H1 (cell line): ENCODE measurements at regions not wholly inside any gene's neighbourhood (a gene's known extent, or its start where the extent isn't known, plus 50 kb on each side); places are given as distances from the start of the nearest gene placed in this dataset.

ENCODE experiments used
- CTCF ChIA-PET: fragments of 300-600 bp; sonication (Branson Sonifier 250); formaldehyde crosslinking; loops from one replicate; lab custom pipeline; 2021; ENCODE audit not compliant: partially characterized antibody; lab: Charles Lee
- POLR2A ChIA-PET: fragments of 300-600 bp; sonication (Branson Sonifier 250); formaldehyde crosslinking; loops from one replicate; lab custom pipeline; 2021; ENCODE audit warnings: inconsistent platforms; ENCODE audit not compliant: partially characterized antibody; lab: Charles Lee
- DNase-seq, 2 experiments: peaks; one replicate each; pipeline versions ENCODE4 v3.0.0 to v3.0.0-alpha.2; 2010 to 2022; ENCODE audit warnings: low spot score in 2 of 2, low read depth in 1 of 2, mixed read lengths in 1 of 2
- FAIRE-seq: peaks from 2 replicates; lab custom pipeline; 2011; peaks lifted over from hg19 to GRCh38; lab: Jason Lieb, UNC
- H2AFZ ChIP-seq: 2 replicates; pipeline ENCODE4 v1.8.1; 2012; ENCODE audit warnings: low read length, inconsistent platforms
- H2AK5ac ChIP-seq: 2 replicates; pipeline ENCODE4 v1.6.1; 2013; ENCODE audit warnings: low read depth, low read length
- H2BK120ac ChIP-seq: replicated peaks from 2 replicates; pipeline ENCODE3; 2013; ENCODE audit warnings: low read depth, low read length, inconsistent platforms
- H2BK12ac ChIP-seq: 2 replicates; pipeline ENCODE4 v1.6.1; 2013; ENCODE audit warnings: low read depth, low read length
- H2BK15ac ChIP-seq: 2 replicates; pipeline ENCODE4 v1.6.1; 2013; ENCODE audit warnings: low read length
- H2BK20ac ChIP-seq: 2 replicates; pipeline ENCODE4 v1.6.1; 2013; ENCODE audit warnings: low read length
- H2BK5ac ChIP-seq: 2 replicates; pipeline ENCODE4 v1.6.1; 2013; ENCODE audit warnings: low read depth, low read length
- H3K14ac ChIP-seq: 2 replicates; pipeline ENCODE4 v1.6.1; 2013; ENCODE audit warnings: inconsistent platforms; ENCODE audit not compliant: insufficient read length
- H3K18ac ChIP-seq: 2 replicates; pipeline ENCODE4 v1.6.1; 2013; ENCODE audit warnings: low read length; ENCODE audit errors: extremely low read depth
- H3K23ac ChIP-seq: 2 replicates; pipeline ENCODE4 v1.6.1; 2013; ENCODE audit warnings: inconsistent platforms; ENCODE audit not compliant: insufficient read length
- H3K23me2 ChIP-seq: 2 replicates; pipeline ENCODE4 v1.6.1; 2013; ENCODE audit warnings: low read depth, low read length
- H3K27ac ChIP-seq: 2 replicates; pipeline ENCODE4 v1.6.1; 2011; ENCODE audit warnings: low read depth, low read length, inconsistent platforms
- H3K27me3 ChIP-seq, 4 experiments: replicated peaks in 1 of 4; 1 replicate in 1 of 4; 2 replicates in 3 of 4; pipeline versions ENCODE4 v1.6.1 to v1.8.1; 2011 to 2013; ENCODE audit warnings: low read length in 3 of 4, mild to moderate bottlenecking in 3 of 4, inconsistent platforms in 2 of 4, mixed read lengths in 2 of 4, moderate library complexity in 1 of 4; ENCODE audit not compliant: control insufficient read depth in 3 of 4, insufficient read depth in 3 of 4; ENCODE audit errors: extremely low read depth in 1 of 4
- H3K36me3 ChIP-seq, 4 experiments: 2 replicates each; pipeline versions ENCODE4 v1.6.1 to v1.8.1; 2011 to 2013; ENCODE audit warnings: mild to moderate bottlenecking in 4 of 4, low read length in 3 of 4, moderate library complexity in 2 of 4, control low read depth in 1 of 4, inconsistent platforms in 1 of 4; ENCODE audit not compliant: insufficient read depth in 4 of 4, control insufficient read depth in 2 of 4
- H3K4ac ChIP-seq: replicated peaks from 2 replicates; pipeline ENCODE3; 2013; ENCODE audit warnings: low read length, low read depth, mixed read lengths, inconsistent platforms; ENCODE audit not compliant: insufficient read length
- H3K4me1 ChIP-seq, 4 experiments: replicated peaks in 1 of 4; 1 replicate in 1 of 4; 2 replicates in 3 of 4; pipeline versions ENCODE4 v1.6.1 to v1.8.1; 2011 to 2013; ENCODE audit warnings: low read length in 3 of 4, inconsistent platforms in 2 of 4, mixed read lengths in 1 of 4; ENCODE audit not compliant: insufficient read depth in 4 of 4, control insufficient read depth in 3 of 4
- H3K4me2 ChIP-seq, 2 experiments: 2 replicates each; pipeline versions ENCODE4 v1.6.1 to v1.8.1; 2011 to 2013; ENCODE audit warnings: low read depth in 2 of 2, low read length in 2 of 2, control low read depth in 1 of 2, inconsistent platforms in 1 of 2, mild to moderate bottlenecking in 1 of 2; ENCODE audit not compliant: insufficient read depth in 1 of 2
- H3K4me3 ChIP-seq, 4 experiments: fragments of 200-600, 300-600 bp in 1 of 4; sonication (generic), shearing (Covaris generic), sonication (Bioruptor Twin) in 1 of 4; 2 replicates each; pipeline versions ENCODE4 v1.5.1 to v1.8.1; 2011 to 2016; ENCODE audit warnings: low read length in 4 of 4, low read depth in 3 of 4, control low read depth in 2 of 4, inconsistent platforms in 2 of 4, mild to moderate bottlenecking in 2 of 4, mixed read lengths in 1 of 4, moderate library complexity in 1 of 4; ENCODE audit not compliant: insufficient read depth in 2 of 4; ENCODE audit errors: extremely low read depth in 1 of 4
- H3K56ac ChIP-seq: replicated peaks from 2 replicates; pipeline ENCODE3; 2013; ENCODE audit warnings: low read depth, mild to moderate bottlenecking, mixed read lengths, low read length, inconsistent platforms; ENCODE audit not compliant: insufficient read length
- H3K79me1 ChIP-seq: 2 replicates; pipeline ENCODE4 v1.6.1; 2013; ENCODE audit warnings: low read depth, low read length, control low read depth
- H3K79me2 ChIP-seq, 2 experiments: 2 replicates each; pipeline versions ENCODE4 v1.6.1 to v1.8.1; 2012 to 2013; ENCODE audit warnings: low read length in 2 of 2, mild to moderate bottlenecking in 2 of 2, inconsistent platforms in 1 of 2; ENCODE audit not compliant: insufficient read depth in 2 of 2, control insufficient read depth in 1 of 2
- H3K9ac ChIP-seq, 4 experiments: replicated peaks in 1 of 4; 1 replicate in 1 of 4; 2 replicates in 3 of 4; pipeline versions ENCODE4 v1.6.1 to v1.8.1; 2011 to 2013; ENCODE audit warnings: low read depth in 3 of 4, low read length in 3 of 4, control low read depth in 2 of 4, mild to moderate bottlenecking in 2 of 4, moderate library complexity in 2 of 4, inconsistent platforms in 1 of 4; ENCODE audit errors: extremely low read depth in 1 of 4
- H3K9me3 ChIP-seq, 2 experiments: 2 replicates each; pipeline versions ENCODE4 v1.6.1 to v1.8.1; 2012 to 2013; ENCODE audit warnings: mild to moderate bottlenecking in 2 of 2, moderate library complexity in 2 of 2, control low read depth in 1 of 2, inconsistent platforms in 1 of 2, low read depth in 1 of 2, low read length in 1 of 2, mixed read lengths in 1 of 2; ENCODE audit not compliant: insufficient read depth in 2 of 2
- H4K20me1 ChIP-seq, 2 experiments: replicated peaks in 1 of 2; 2 replicates each; pipeline versions ENCODE3 to v1.8.1; 2011 to 2013; ENCODE audit warnings: inconsistent platforms in 2 of 2, low read length in 2 of 2, mild to moderate bottlenecking in 1 of 2; ENCODE audit not compliant: insufficient read depth in 2 of 2, control insufficient read depth in 1 of 2
- H4K5ac ChIP-seq: 2 replicates; pipeline ENCODE4 v1.6.1; 2013; ENCODE audit warnings: low read length, low read depth, mixed read lengths, inconsistent platforms; ENCODE audit not compliant: insufficient read length
- H4K8ac ChIP-seq: 2 replicates; pipeline ENCODE4 v1.8.0; 2013; ENCODE audit warnings: mild to moderate bottlenecking, moderate library complexity, low read length, inconsistent platforms; ENCODE audit not compliant: insufficient read depth; ENCODE audit errors: extremely low read depth
- H4K91ac ChIP-seq: replicated peaks from 2 replicates; pipeline ENCODE3; 2013; ENCODE audit warnings: low read length, mixed read lengths, inconsistent platforms; ENCODE audit not compliant: insufficient read length
- BCL11A ChIP-seq, 2 experiments: IDR thresholded peaks; one replicate each; pipeline ENCODE4 v1.6.1; 2011; ENCODE audit warnings: low read depth in 2 of 2, low read length in 2 of 2, mild to moderate bottlenecking in 2 of 2
- CTBP2 ChIP-seq: IDR thresholded peaks from 2 replicates; pipeline ENCODE4 v1.7.0; 2011; ENCODE audit warnings: borderline replicate concordance, mild to moderate bottlenecking, moderate library complexity, mixed read lengths, low read length; ENCODE audit not compliant: insufficient read depth, insufficient read length
- HDAC2 ChIP-seq, 2 experiments: fragments of 300-600 bp in 1 of 2; sonication (generic) in 1 of 2; IDR thresholded peaks; 2 replicates each; pipeline ENCODE4 v1.6.1; 2011 to 2012; ENCODE audit warnings: low read depth in 2 of 2, low read length in 2 of 2, mild to moderate bottlenecking in 2 of 2, moderate library complexity in 2 of 2, borderline replicate concordance in 1 of 2, inconsistent platforms in 1 of 2
- JUND ChIP-seq: IDR thresholded peaks from 2 replicates; pipeline ENCODE4 v1.6.1; 2011; ENCODE audit warnings: mild to moderate bottlenecking, improper control_type of control experiment, low read length
- PHF8 ChIP-seq: fragments of 200-600 bp; sonication (generic); conservative IDR thresholded peaks from 2 replicates; pipeline ENCODE4 v1.7.1; 2012; ENCODE audit warnings: low read depth, mild to moderate bottlenecking, inconsistent platforms, low read length, moderate library complexity
- RBBP5 ChIP-seq: IDR thresholded peaks from 2 replicates; pipeline ENCODE4 v1.7.1; 2012; ENCODE audit warnings: low read depth, mild to moderate bottlenecking, inconsistent platforms, low read length, moderate library complexity, borderline replicate concordance
- SAP30 ChIP-seq: fragments of 300-600 bp; sonication (generic); IDR thresholded peaks from 2 replicates; pipeline ENCODE4 v1.7.1; 2012; ENCODE audit warnings: low read length, moderate library complexity, mild to moderate bottlenecking, inconsistent platforms; ENCODE audit not compliant: insufficient read depth, insufficient replicate concordance
- TAF1 ChIP-seq: IDR thresholded peaks from 2 replicates; pipeline ENCODE4 v1.6.1; 2011; ENCODE audit warnings: mild to moderate bottlenecking, low read depth, low read length
- WGBS, 2 experiments: shearing (Covaris generic) in 1 of 2; methylation state at CpG; one replicate each; pipeline versions ENCODE4 v1.1.6 to v1.1.7; 2013 to 2015; ENCODE audit warnings: low lambda C conversion rate in 2 of 2, mixed read lengths in 2 of 2, inconsistent platforms in 1 of 2, low coverage in 1 of 2, missing lambda C conversion rate in 1 of 2; ENCODE audit not compliant: insufficient replicate concordance in 2 of 2, insufficient coverage in 1 of 2, insufficient read length in 1 of 2; ENCODE audit errors: extremely low coverage in 1 of 2, missing lambda C conversion rate in 1 of 2; 5-methylcytosine and 5-hydroxymethylcytosine counted together
- TF ChIP-seq, protein P1 (sequence below): IDR thresholded peaks from 2 replicates; pipeline ENCODE4 v1.6.1; 2011; ENCODE audit warnings: low read depth, mild to moderate bottlenecking, low read length; ENCODE audit not compliant: insufficient read depth

DNA sequence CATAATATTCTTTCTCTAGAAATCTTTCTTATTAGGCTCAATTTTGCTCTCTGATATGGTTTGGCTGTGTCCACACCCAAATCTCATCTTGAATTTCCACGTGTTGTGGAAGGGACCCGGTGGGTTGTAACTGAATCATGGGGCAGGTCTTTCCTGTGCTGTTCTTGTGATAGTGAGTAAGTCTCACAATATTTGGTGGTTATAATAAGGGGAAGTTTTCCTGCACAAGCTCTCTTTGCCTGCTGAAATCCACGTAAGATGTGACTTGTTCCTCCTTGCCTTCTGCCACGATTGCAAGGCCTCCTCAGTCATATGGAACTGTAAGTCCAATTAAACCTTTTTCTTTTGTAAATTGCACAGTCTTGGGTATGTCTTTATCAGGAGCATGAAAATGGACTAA is 73.8 kb downstream of the CAVIN2 start:
- H3K4me3 ChIP-seq, result no peak overlapping the region
- no peak overlapping the region for H2BK20ac ChIP-seq
- TF ChIP-seq BCL11A (IDR thresholded peaks at IDR 0.05; ENCODE audit: low read depth in 2 of 2, low read length in 2 of 2) (no peak), TAF1 (no peak), CTBP2 (no peak), JUND (no peak), SAP30 (no peak), RBBP5 (no peak), PHF8 (no peak), HDAC2 (IDR thresholded peaks at IDR 0.05; ENCODE audit: borderline replicate concordance in 1 of 2, low read depth in 2 of 2, low read length in 2 of 2) (no peak)
- TF ChIP-seq, protein P1, sequence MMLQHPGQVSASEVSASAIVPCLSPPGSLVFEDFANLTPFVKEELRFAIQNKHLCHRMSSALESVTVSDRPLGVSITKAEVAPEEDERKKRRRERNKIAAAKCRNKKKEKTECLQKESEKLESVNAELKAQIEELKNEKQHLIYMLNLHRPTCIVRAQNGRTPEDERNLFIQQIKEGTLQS, result no peak
- peaks cover 0 to 1% (median 0%) of the 10 kb centered on the region in 4 experiments; a peak in 1 of 7 replicates for H3K27me3 ChIP-seq
- no peak overlapping the region for H2AK5ac ChIP-seq
- CTCF ChIA-PET, result no interaction called here
- no peak overlapping the region for H3K27ac ChIP-seq
- no peak overlapping the region for H3K4me2 ChIP-seq
- H3K9ac ChIP-seq, result no peak overlapping the region
- H3K36me3 ChIP-seq, result 0 out of 8 replicates have a peak, but pooled peaks cover 0 to 2% (median 0%) of the 10 kb centered on the region in 4 experiments
- 98% methylated on average over 4 of the region's 4 CpGs; no CpG with 5 or more reads in 1 of the 2 experiments for WGBS, 2 experiments
- no peaks in the 10 kb centered on the region for H3K79me2 ChIP-seq
- H2BK5ac ChIP-seq, result no peak overlapping the region
- no peak overlapping the region for H4K8ac ChIP-seq
- FAIRE-seq (no peak), DNase-seq (no peak)
- H3K4ac ChIP-seq, result no peak overlapping the region
- no peak overlapping the region for H4K5ac ChIP-seq
- H2BK120ac ChIP-seq, result no peak overlapping the region
- POLR2A ChIA-PET, result no interaction called here
- H3K9me3 ChIP-seq, result no peaks in the 10 kb centered on the region
- no peak overlapping the region for H2AFZ ChIP-seq
- H3K23me2 ChIP-seq, result no peaks in the 10 kb centered on the region
- H3K23ac ChIP-seq, result no peak overlapping the region
- H4K91ac ChIP-seq, result no peak overlapping the region
- H3K14ac ChIP-seq, result no peak overlapping the region
- H4K20me1 ChIP-seq, result no peaks in the 10 kb centered on the region
- H2BK12ac ChIP-seq, result no peak overlapping the region
- H3K56ac ChIP-seq, result no peak overlapping the region
- no peak overlapping the region for H2BK15ac ChIP-seq
- no peaks in the 10 kb centered on the region for H3K79me1 ChIP-seq
- H3K18ac ChIP-seq, result no peak overlapping the region
- no peaks in the 10 kb centered on the region for H3K4me1 ChIP-seq
